H1 (cell line): ENCODE measurements at regions not wholly inside any gene's neighbourhood (a gene's known extent, or its start where the extent isn't known, plus 50 kb on each side); places are given as distances from the start of the nearest gene placed in this dataset.

Source experiments
- CREB1 ChIP-seq: IDR thresholded peaks from 2 replicates; pipeline ENCODE4 v1.6.1; 2012; ENCODE audit warnings: inconsistent platforms
- CTCF ChIP-seq, 3 experiments: IDR thresholded peaks; 1 replicate in 2 of 3; 2 replicates in 1 of 3; pipeline versions ENCODE4 v1.5.1 to v1.6.1; 2011; ENCODE audit warnings: low read length in 3 of 3, mild to moderate bottlenecking in 3 of 3, inconsistent platforms in 2 of 3, low read depth in 1 of 3, moderate library complexity in 1 of 3; ENCODE audit not compliant: insufficient read depth in 1 of 3; ENCODE audit errors: control extremely low read depth in 1 of 3
- EP300 ChIP-seq, 2 experiments: IDR thresholded peaks; 1 replicate in 1 of 2; 2 replicates in 1 of 2; pipeline ENCODE4 v1.6.1; 2011 to 2012; ENCODE audit warnings: low read depth in 2 of 2, low read length in 2 of 2, mild to moderate bottlenecking in 2 of 2, borderline replicate concordance in 1 of 2, inconsistent platforms in 1 of 2, moderate library complexity in 1 of 2
- EZH2 ChIP-seq: fragments of 200-600 bp; sonication (generic); IDR thresholded peaks from 2 replicates; pipeline ENCODE4 v1.7.1; 2012; ENCODE audit warnings: low read depth, mild to moderate bottlenecking, moderate library complexity, low read length, inconsistent platforms; ENCODE audit not compliant: severe bottlenecking
- HDAC2 ChIP-seq, 2 experiments: fragments of 300-600 bp in 1 of 2; sonication (generic) in 1 of 2; IDR thresholded peaks; 2 replicates each; pipeline ENCODE4 v1.6.1; 2011 to 2012; ENCODE audit warnings: low read depth in 2 of 2, low read length in 2 of 2, mild to moderate bottlenecking in 2 of 2, moderate library complexity in 2 of 2, borderline replicate concordance in 1 of 2, inconsistent platforms in 1 of 2
- PHF8 ChIP-seq: fragments of 200-600 bp; sonication (generic); conservative IDR thresholded peaks from 2 replicates; pipeline ENCODE4 v1.7.1; 2012; ENCODE audit warnings: low read depth, mild to moderate bottlenecking, inconsistent platforms, low read length, moderate library complexity
- POLR2A ChIP-seq, 2 experiments: IDR thresholded peaks; 1 replicate in 1 of 2; 2 replicates in 1 of 2; pipeline ENCODE4 v1.6.1; 2011; ENCODE audit warnings: low read depth in 2 of 2, low read length in 2 of 2, mild to moderate bottlenecking in 2 of 2; ENCODE audit errors: control extremely low read depth in 1 of 2
- POLR2AphosphoS5 ChIP-seq: IDR thresholded peaks from 2 replicates; pipeline ENCODE4 v1.6.1; 2011; ENCODE audit warnings: low read depth, low read length
- SIN3A ChIP-seq, 2 experiments: IDR thresholded peaks in 1 of 2; conservative IDR thresholded peaks in 1 of 2; 2 replicates each; pipeline ENCODE4 v1.6.1; 2011 to 2012; ENCODE audit warnings: low read length in 2 of 2, improper control_type of control experiment in 1 of 2, low read depth in 1 of 2, mild to moderate bottlenecking in 1 of 2
- SP4 ChIP-seq: IDR thresholded peaks from 2 replicates; pipeline ENCODE4 v1.6.1; 2012; ENCODE audit warnings: low read length, inconsistent platforms
- YY1 ChIP-seq: IDR thresholded peaks from 2 replicates; pipeline ENCODE4 v1.6.1; 2011; ENCODE audit warnings: low read depth, mild to moderate bottlenecking, low read length
- TF ChIP-seq, protein P1 (sequence below): IDR thresholded peaks from 2 replicates; pipeline ENCODE4 v1.6.1; 2012; ENCODE audit warnings: inconsistent platforms
- TF ChIP-seq, protein P2 (sequence below): IDR thresholded peaks from 2 replicates; pipeline ENCODE4 v1.6.1; 2011; ENCODE audit warnings: low read length, improper control_type of control experiment

- TF ChIP-seq EZH2 (no peak), POLR2A (IDR thresholded peaks at IDR 0.05; ENCODE audit: control extremely low read depth in 1 of 2, low read depth in 2 of 2, low read length in 2 of 2) (no peak), CTCF (IDR thresholded peaks at IDR 0.05; ENCODE audit: control extremely low read depth in 1 of 3, insufficient read depth in 1 of 3, low read depth in 1 of 3, low read length in 3 of 3) (no peak), CREB1 (no peak), SP4 (no peak), SIN3A (conservative IDR thresholded peaks at IDR 0.05 in 1 of 2, IDR thresholded peaks at IDR 0.05 in 1 of 2; ENCODE audit: low read depth in 1 of 2, low read length in 2 of 2) (no peak), YY1 (no peak), POLR2AphosphoS5 (no peak), PHF8 (no peak), HDAC2 (IDR thresholded peaks at IDR 0.05; ENCODE audit: borderline replicate concordance in 1 of 2, low read depth in 2 of 2, low read length in 2 of 2) (no peak), EP300 (IDR thresholded peaks at IDR 0.05; ENCODE audit: borderline replicate concordance in 1 of 2, low read depth in 2 of 2, low read length in 2 of 2) (no peak)
- TF ChIP-seq, protein P1, sequence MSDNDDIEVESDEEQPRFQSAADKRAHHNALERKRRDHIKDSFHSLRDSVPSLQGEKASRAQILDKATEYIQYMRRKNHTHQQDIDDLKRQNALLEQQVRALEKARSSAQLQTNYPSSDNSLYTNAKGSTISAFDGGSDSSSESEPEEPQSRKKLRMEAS: no peak
- TF ChIP-seq, protein P2, sequence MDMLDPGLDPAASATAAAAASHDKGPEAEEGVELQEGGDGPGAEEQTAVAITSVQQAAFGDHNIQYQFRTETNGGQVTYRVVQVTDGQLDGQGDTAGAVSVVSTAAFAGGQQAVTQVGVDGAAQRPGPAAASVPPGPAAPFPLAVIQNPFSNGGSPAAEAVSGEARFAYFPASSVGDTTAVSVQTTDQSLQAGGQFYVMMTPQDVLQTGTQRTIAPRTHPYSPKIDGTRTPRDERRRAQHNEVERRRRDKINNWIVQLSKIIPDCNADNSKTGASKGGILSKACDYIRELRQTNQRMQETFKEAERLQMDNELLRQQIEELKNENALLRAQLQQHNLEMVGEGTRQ: no peak
Observed at GRCh38 chr13:50141375-50141975, 126.2 kb downstream of the KCNRG start.
